ENCODE measurements at regions not wholly inside any gene's neighbourhood (a gene's known extent, or its start where the extent isn't known, plus 50 kb on each side); places are given as distances from the start of the nearest gene placed in this dataset.

DNA sequence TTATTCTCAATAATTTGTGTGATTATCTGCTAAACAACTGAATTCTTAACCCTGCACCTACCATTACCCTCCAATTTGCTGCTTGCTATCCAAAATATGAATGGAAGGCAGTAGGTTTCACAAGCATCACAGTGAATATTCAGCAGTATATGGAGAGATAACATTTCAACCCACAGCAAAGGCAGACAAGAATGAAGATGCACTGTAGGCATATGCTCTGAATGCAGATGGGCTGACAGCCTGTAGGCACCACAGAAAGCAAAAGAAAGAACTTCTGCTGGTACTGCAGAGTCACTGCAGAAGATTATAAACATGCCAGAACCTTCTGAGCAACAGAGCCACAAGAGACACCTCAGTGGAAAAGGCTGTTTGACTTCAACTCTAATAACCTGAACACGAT, 63.6 kb upstream of the SLC12A2 start:
- TF ChIP-seq POLR2A (IDR thresholded peaks at IDR 0.05), result no peak
- TF ChIP-seq, protein P1, sequence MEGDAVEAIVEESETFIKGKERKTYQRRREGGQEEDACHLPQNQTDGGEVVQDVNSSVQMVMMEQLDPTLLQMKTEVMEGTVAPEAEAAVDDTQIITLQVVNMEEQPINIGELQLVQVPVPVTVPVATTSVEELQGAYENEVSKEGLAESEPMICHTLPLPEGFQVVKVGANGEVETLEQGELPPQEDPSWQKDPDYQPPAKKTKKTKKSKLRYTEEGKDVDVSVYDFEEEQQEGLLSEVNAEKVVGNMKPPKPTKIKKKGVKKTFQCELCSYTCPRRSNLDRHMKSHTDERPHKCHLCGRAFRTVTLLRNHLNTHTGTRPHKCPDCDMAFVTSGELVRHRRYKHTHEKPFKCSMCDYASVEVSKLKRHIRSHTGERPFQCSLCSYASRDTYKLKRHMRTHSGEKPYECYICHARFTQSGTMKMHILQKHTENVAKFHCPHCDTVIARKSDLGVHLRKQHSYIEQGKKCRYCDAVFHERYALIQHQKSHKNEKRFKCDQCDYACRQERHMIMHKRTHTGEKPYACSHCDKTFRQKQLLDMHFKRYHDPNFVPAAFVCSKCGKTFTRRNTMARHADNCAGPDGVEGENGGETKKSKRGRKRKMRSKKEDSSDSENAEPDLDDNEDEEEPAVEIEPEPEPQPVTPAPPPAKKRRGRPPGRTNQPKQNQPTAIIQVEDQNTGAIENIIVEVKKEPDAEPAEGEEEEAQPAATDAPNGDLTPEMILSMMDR (IDR thresholded peaks at IDR 0.05), result no peak

All from thyroid gland (tissue), 4 donors.